Heart left ventricle (tissue), 16 donors: ENCODE measurements at regions not wholly inside any gene's neighbourhood (a gene's known extent, or its start where the extent isn't known, plus 50 kb on each side); places are given as distances from the start of the nearest gene placed in this dataset.

ENCODE experiments used
- ATAC-seq, 4 donors: fragments of 200-7000 bp; cut with Tn5 transposase; one replicate each; pipeline ENCODE4 v1.9.1; 2020 to 2022; ENCODE audit warnings: moderate library complexity in 4 of 4, mild to moderate bottlenecking in 3 of 4, moderate number of reproducible peaks in 1 of 4
- DNase-seq, 5 donors: peaks; one replicate each; pipeline ENCODE4 v3.0.0-alpha.2; 2020
- H3K27ac ChIP-seq, 12 donors: fragments of 200-600 bp; sonication (generic) in 4 of 12; one replicate each; pipeline versions ENCODE4 v1.5.0 to v1.8.0; 2016 to 2022; ENCODE audit warnings: mild to moderate bottlenecking in 2 of 12
- H3K27me3 ChIP-seq, 9 donors: fragments of 200-600 bp; sonication (generic) in 2 of 9; one replicate each; pipeline versions ENCODE4 v1.5.1 to v1.8.0; 2016 to 2022; ENCODE audit warnings: mild to moderate bottlenecking in 3 of 9
- H3K36me3 ChIP-seq, 9 donors: fragments of 200-600 bp; sonication (generic) in 2 of 9; one replicate each; pipeline versions ENCODE4 v1.5.0 to v1.8.0; 2018 to 2022; ENCODE audit warnings: mild to moderate bottlenecking in 2 of 9
- H3K4me1 ChIP-seq, 12 donors: fragments of 200-600 bp; sonication (generic) in 4 of 12; one replicate each; pipeline versions ENCODE4 v1.5.0 to v1.8.0; 2016 to 2022; ENCODE audit warnings: mild to moderate bottlenecking in 3 of 12
- H3K4me3 ChIP-seq, 12 donors: fragments of 200-600 bp; sonication (generic) in 4 of 12; one replicate each; pipeline versions ENCODE4 v1.5.0 to v1.8.0; 2017 to 2022; ENCODE audit warnings: mild to moderate bottlenecking in 9 of 12, moderate library complexity in 4 of 12
- H3K9me3 ChIP-seq, 12 donors: fragments of 200-600 bp; sonication (generic) in 4 of 12; one replicate each; pipeline versions ENCODE4 v1.5.0 to v1.8.0; 2016 to 2022; ENCODE audit warnings: mild to moderate bottlenecking in 1 of 12
- POLR2A ChIP-seq, 2 donors: fragments of 450-650 bp; IDR thresholded peaks; one replicate each; pipeline ENCODE4 v1.6.1; 2017; ENCODE audit warnings: antibody characterized with exemption in 2 of 2, mild to moderate bottlenecking in 2 of 2, moderate library complexity in 2 of 2
- WGBS, 4 donors: extraction: QIAGEN DNeasy Blood & Tissue Kit in 2 of 4; methylation state at CpG; one replicate each; pipeline versions ENCODE4 v1.1.5 to v1.1.7; 2013 to 2018; 5-methylcytosine and 5-hydroxymethylcytosine counted together
- intact Hi-C, 10 donors: fragments of 100-400 bp; cut with DNase I; formaldehyde crosslinking; loops; one replicate each; pipeline versions ENCODE4 v1.11.1 to v1.14.2; 2022
- TF ChIP-seq, protein P1 (sequence below), 12 donors: fragments of 200-600 bp; sonication (generic) in 4 of 12; IDR thresholded peaks; one replicate each; pipeline versions ENCODE4 v1.5.0 to v1.8.0; 2018 to 2022; ENCODE audit warnings: antibody characterized with exemption in 12 of 12, mild to moderate bottlenecking in 5 of 12
- donor health status: ischemic (EF 13 %, LVEDD 7.1; RV severe dilation, severe dysfunction).
- donor health status: healthy with polysubstance abuse.
- donor health status: DM: no; HTN: yes; CAD: no.
- donor health status: DM: no; HTN: no; CAD: no.
- donor health status: ischemic (EF 25% LVEDD 6.9; RV normal size, moderate dysfunction).
- donor health status: ischemic (EF 25% LVEDD 5.7; RV mildly dilated, moderate dysfunction).
- donor health status: healthy.
- donor health status: DM: yes; HTN: yes; CAD: no.
- donor health status: ischemic (EF 35%, LVEDD 5.7; RV mildly dilated, moderate dysfunction).
- donor health status: nonischemic (EF 11% LVEDD 7.7; RV severe dilation, severe dysfunction).
- donor health status: DM: yes; HTN: yes; CAD: no.
- donor health status: PGD.
- donor health status: ischemic (EF 29% LVEDD 5.4; RV normal size, mild dysfunction).
- donor health status: nonischemic (EF 23%, LVEDD 6.1; RV moderate dilation, normal function).

DNA sequence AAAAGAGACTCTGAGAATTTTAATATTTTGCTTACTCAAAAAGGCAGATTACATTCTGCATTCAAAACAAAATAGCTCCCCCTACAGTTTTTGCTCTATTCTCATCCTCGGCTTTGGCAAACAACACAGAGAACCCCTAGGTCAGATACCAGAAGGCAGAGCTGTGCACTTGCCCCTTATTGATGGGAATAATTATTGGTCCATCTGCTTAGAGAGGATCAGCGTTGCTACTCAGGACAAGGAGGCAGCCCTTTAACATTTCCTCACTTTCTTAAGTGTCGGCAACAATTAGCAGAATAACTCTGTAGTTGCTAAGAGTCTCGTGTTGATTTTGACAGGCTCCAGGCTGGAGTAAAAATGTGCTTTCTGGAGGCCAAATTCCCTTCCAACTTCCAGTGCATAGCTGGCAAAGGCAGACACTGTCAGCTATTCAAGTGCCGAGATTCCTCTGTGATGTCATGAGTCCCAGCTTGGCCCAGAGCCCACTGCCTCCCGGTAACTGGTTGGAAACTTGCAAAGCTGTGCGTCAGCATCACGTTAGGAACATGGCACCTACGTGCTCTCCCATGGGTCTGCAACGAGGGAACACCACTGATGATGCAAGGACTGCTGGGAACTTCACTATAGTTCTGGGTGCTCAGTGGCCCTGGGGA is 482.7 kb upstream of the ADAMTS9 start:
- TF ChIP-seq POLR2A (IDR thresholded peaks at IDR 0.05): no peak
- TF ChIP-seq, protein P1, sequence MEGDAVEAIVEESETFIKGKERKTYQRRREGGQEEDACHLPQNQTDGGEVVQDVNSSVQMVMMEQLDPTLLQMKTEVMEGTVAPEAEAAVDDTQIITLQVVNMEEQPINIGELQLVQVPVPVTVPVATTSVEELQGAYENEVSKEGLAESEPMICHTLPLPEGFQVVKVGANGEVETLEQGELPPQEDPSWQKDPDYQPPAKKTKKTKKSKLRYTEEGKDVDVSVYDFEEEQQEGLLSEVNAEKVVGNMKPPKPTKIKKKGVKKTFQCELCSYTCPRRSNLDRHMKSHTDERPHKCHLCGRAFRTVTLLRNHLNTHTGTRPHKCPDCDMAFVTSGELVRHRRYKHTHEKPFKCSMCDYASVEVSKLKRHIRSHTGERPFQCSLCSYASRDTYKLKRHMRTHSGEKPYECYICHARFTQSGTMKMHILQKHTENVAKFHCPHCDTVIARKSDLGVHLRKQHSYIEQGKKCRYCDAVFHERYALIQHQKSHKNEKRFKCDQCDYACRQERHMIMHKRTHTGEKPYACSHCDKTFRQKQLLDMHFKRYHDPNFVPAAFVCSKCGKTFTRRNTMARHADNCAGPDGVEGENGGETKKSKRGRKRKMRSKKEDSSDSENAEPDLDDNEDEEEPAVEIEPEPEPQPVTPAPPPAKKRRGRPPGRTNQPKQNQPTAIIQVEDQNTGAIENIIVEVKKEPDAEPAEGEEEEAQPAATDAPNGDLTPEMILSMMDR (IDR thresholded peaks at IDR 0.05): peak; percentile 21 to 65 (median 52)
- Histone ChIP-seq H3K36me3 (no peaks in the 10 kb centered on the region), H3K4me1 (peaks cover 0 to 27% (median 17%) of the 10 kb centered on the region in 12 donors), H3K9me3 (peaks cover 0 to 4% (median 0%) of the 10 kb centered on the region in 12 donors), H3K27ac (peak overlapping the region in 11 of 12 donors; percentile 40 to 85 (median 75)), H3K4me3 (no peak overlapping the region), H3K27me3 (no peaks in the 10 kb centered on the region)
- DNase-seq (peak; percentile 84 to 95 (median 86)), ATAC-seq (peak; percentile 79 to 97 (median 94))
- intact Hi-C loops: loop anchor here (2.0 to 10.0 kb wide), 9 partner anchors 266 to 638 kb away; partner anchors contain the start of gene ADAMTS9 (in 8 of the 10)
- 2 to 11% (median 6%) methylated on average over 10 of the region's 10 CpGs for WGBS, 4 donors

DNA sequence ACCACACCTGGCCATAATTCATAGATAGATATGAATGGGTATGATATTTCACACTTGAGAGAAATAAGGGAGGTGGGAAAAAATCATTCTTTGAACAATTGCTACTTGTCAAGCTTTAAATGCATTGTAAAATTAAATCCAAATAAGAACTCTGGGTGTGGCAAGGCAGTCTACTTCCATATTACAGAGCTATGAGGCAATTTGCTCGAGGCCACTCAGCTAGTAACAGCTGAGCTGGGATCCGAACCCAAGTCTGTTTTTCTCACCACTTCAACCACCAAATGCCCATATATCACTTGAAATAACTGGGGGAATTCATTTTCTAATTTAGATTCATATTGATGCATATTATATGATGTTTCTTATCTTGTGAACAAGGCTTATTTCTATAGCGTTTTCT is 482.2 kb upstream of the ADAMTS9 start:
- ATAC-seq: no peak
- no peaks in the 10 kb centered on the region for H3K27me3 ChIP-seq
- intact Hi-C loops: loop anchor here (1.0 to 10.0 kb wide), 11 partner anchors 185 to 638 kb away; partner anchors contain the start of gene ADAMTS9 (in 9 of the 10)
- H3K4me3 ChIP-seq: no peak overlapping the region
- H3K36me3 ChIP-seq: no peaks in the 10 kb centered on the region
- peak overlapping the region in 11 of 12 donors; percentile 40 to 85 (median 75) for H3K27ac ChIP-seq
- 27 to 42% (median 32%) methylated on average over 3 of the region's 3 CpGs for WGBS, 4 donors
- peaks cover 0 to 4% (median 0%) of the 10 kb centered on the region in 12 donors for H3K9me3 ChIP-seq
- peaks cover 0 to 27% (median 17%) of the 10 kb centered on the region in 12 donors for H3K4me1 ChIP-seq
- TF ChIP-seq POLR2A (IDR thresholded peaks at IDR 0.05): no peak
- TF ChIP-seq, protein P1 (IDR thresholded peaks at IDR 0.05): no peak
- no peak for DNase-seq

DNA sequence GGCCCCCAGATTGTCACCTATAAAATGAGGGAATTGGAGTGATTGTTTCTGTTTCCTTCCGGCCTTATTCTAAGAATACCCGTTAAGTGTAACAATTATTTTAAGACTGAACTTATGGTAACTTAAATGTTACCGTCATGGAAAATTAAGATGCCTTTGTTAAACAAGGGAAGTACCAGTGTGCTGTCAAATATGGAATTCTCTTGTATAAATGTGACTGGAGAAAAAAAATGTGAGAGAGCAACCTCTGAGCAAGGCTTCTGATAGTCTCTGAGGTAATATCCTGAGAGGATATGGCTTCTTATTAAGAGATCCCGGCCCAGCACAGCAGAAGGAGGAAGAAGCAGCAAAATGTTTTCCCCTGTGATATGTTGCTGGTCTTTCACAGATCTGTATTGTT is 480.7 kb upstream of the ADAMTS9 start:
- DNase-seq (peak in 1 of 5 donors; percentile 11), ATAC-seq (peak in 1 of 4 donors; percentile 73)
- Histone ChIP-seq H3K27ac (peak overlapping the region in 11 of 12 donors; percentile 39 to 85 (median 75)), H3K36me3 (no peaks in the 10 kb centered on the region), H3K4me1 (peaks cover 0 to 27% (median 17%) of the 10 kb centered on the region in 12 donors), H3K4me3 (no peak overlapping the region), H3K9me3 (peaks cover 0 to 4% (median 0%) of the 10 kb centered on the region in 12 donors), H3K27me3 (no peaks in the 10 kb centered on the region)
- intact Hi-C loops: loop anchor here in 3 of 10 donors (5.0 to 10.0 kb wide), 3 partner anchors 184 to 634 kb away; partner anchors contain the start of gene ADAMTS9 (in 1 of the 3)
- 48 to 63% (median 55%) methylated on average over 4 of the region's 4 CpGs for WGBS, 4 donors
- TF ChIP-seq, protein P1 (IDR thresholded peaks at IDR 0.05): no peak
- no peak for TF ChIP-seq POLR2A (IDR thresholded peaks at IDR 0.05)

DNA sequence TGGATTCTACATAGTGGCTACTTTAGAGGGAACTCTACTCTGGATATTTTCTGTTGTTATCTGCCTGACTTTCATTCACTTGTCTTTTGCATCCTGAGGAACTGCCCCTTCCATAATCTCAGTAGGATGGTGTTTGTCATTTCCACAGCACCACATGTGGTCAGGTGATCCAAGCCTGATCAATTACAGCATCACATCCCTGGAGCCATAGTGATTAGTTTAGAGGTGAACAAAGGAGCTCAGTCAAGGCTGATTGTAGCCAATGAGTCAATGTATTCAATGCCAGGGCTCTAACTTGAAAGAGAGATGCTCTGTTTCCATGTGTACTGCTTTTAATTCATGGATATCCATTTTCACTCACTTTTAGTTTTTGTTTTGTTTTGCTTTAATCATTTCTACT is 478.7 kb upstream of the ADAMTS9 start:
- Histone ChIP-seq H3K27ac (no peak overlapping the region), H3K4me1 (peaks cover 0 to 27% (median 17%) of the 10 kb centered on the region in 12 donors), H3K27me3 (no peaks in the 10 kb centered on the region), H3K4me3 (no peak overlapping the region), H3K36me3 (no peaks in the 10 kb centered on the region), H3K9me3 (peaks cover 0 to 4% (median 0%) of the 10 kb centered on the region in 12 donors)
- DNase-seq (no peak), ATAC-seq (no peak)
- TF ChIP-seq, protein P1 (IDR thresholded peaks at IDR 0.05): no peak
- TF ChIP-seq POLR2A (IDR thresholded peaks at IDR 0.05): no peak
- intact Hi-C loops: loop anchor here in 3 of 10 donors (5.0 to 10.0 kb wide), 3 partner anchors 182 to 632 kb away; partner anchors contain the start of gene ADAMTS9 (in 1 of the 3)
